ENCODE measurements at regions not wholly inside any gene's neighbourhood (a gene's known extent, or its start where the extent isn't known, plus 50 kb on each side); places are given as distances from the start of the nearest gene placed in this dataset.

DNA sequence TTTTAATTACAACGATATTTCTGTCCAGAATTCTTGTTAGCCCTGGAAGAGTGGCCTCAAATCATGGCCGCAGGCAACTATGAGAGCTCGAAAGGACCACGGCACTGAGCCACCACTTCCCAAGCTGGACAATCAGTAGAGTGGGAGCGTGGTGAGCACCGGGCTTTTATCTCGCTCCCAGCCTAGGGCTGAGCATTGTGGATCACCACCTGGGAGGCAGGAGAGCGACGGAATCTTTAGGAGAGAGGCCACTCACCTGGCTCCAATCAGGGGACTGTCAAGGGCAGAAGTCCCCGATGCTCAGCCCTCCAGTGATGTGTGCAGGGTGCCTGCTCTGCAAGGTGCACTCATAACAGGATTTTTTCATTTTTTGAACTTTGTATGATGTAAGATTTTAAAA is 377.1 kb upstream of the B3GAT1 start:
- Histone ChIP-seq H3K4me3 (no peak overlapping the region), H3K36me3 (no peaks in the 10 kb centered on the region), H3K4me1 (replicated peaks) (no peaks in the 10 kb centered on the region), H3K27me3 (replicated peaks; ENCODE audit: insufficient read depth) (no peaks in the 10 kb centered on the region), H3K27ac (no peak overlapping the region), H3K9me3 (no peaks in the 10 kb centered on the region)
- DNase-seq (ENCODE audit: low spot score), result no peak
- intact Hi-C loops (cut with DNase I), result no loop called here
- 88% methylated on average over 10 of the region's 10 CpGs for WGBS
- no peak for TF ChIP-seq POLR2AphosphoS5 (IDR thresholded peaks at IDR 0.05)
- no peak for TF ChIP-seq POLR2A (IDR thresholded peaks at IDR 0.05)
- TF ChIP-seq, protein P1, sequence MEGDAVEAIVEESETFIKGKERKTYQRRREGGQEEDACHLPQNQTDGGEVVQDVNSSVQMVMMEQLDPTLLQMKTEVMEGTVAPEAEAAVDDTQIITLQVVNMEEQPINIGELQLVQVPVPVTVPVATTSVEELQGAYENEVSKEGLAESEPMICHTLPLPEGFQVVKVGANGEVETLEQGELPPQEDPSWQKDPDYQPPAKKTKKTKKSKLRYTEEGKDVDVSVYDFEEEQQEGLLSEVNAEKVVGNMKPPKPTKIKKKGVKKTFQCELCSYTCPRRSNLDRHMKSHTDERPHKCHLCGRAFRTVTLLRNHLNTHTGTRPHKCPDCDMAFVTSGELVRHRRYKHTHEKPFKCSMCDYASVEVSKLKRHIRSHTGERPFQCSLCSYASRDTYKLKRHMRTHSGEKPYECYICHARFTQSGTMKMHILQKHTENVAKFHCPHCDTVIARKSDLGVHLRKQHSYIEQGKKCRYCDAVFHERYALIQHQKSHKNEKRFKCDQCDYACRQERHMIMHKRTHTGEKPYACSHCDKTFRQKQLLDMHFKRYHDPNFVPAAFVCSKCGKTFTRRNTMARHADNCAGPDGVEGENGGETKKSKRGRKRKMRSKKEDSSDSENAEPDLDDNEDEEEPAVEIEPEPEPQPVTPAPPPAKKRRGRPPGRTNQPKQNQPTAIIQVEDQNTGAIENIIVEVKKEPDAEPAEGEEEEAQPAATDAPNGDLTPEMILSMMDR (IDR thresholded peaks at IDR 0.05), result no peak

- H3K27me3 ChIP-seq (replicated peaks; ENCODE audit: insufficient read depth), result no peaks in the 10 kb centered on the region
- intact Hi-C loops (cut with DNase I), result no loop called here
- no peak overlapping the region for H3K4me3 ChIP-seq
- TF ChIP-seq POLR2AphosphoS5 (IDR thresholded peaks at IDR 0.05) (no peak), POLR2A (IDR thresholded peaks at IDR 0.05) (no peak)
- TF ChIP-seq, protein P1 (IDR thresholded peaks at IDR 0.05), result no peak
- no peaks in the 10 kb centered on the region for H3K9me3 ChIP-seq
- no peaks in the 10 kb centered on the region for H3K36me3 ChIP-seq
- no peaks in the 10 kb centered on the region for H3K4me1 ChIP-seq (replicated peaks)
- no peak for DNase-seq (ENCODE audit: low spot score)
- no peak overlapping the region for H3K27ac ChIP-seq
- WGBS, result 89% methylated on average over 6 of the region's 6 CpGs
Observed at GRCh38 chr11:134786636-134787035, 374.6 kb upstream of the B3GAT1 start.

GRCh38 chr11:134785660-134786284 is 373.7 kb upstream of the B3GAT1 start:
- no peak for DNase-seq (ENCODE audit: low spot score)
- 88% methylated on average over 14 of the region's 14 CpGs for WGBS
- Histone ChIP-seq H3K27me3 (replicated peaks; ENCODE audit: insufficient read depth) (no peaks in the 10 kb centered on the region), H3K36me3 (no peaks in the 10 kb centered on the region), H3K9me3 (no peaks in the 10 kb centered on the region), H3K27ac (no peak overlapping the region), H3K4me3 (no peak overlapping the region), H3K4me1 (replicated peaks) (no peaks in the 10 kb centered on the region)
- intact Hi-C loops (cut with DNase I), result no loop called here
- TF ChIP-seq, protein P1 (IDR thresholded peaks at IDR 0.05), result no peak
- no peak for TF ChIP-seq POLR2AphosphoS5 (IDR thresholded peaks at IDR 0.05)
- TF ChIP-seq POLR2A (IDR thresholded peaks at IDR 0.05), result no peak

DNA sequence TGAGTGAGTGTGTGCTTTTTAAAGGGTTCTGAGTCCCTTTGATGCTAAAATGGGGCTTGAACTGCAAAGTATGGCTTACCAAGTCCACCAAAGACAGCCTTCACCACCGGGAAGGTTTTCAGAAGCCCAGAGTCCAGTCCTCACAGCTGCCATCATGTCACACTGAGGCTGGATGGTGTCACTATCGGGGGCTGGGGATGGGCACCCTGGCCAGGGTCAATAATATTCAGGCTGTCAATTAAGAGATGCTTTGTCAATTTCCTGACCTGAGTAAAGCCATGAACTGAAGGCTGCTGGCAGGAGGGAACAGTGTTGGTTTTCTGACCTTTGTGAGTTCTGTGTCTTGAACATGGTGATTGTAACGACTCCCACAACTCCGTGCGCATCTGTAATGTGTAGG is 373.0 kb upstream of the B3GAT1 start:
- Histone ChIP-seq H3K36me3 (no peaks in the 10 kb centered on the region), H3K4me1 (replicated peaks) (no peaks in the 10 kb centered on the region), H3K9me3 (no peaks in the 10 kb centered on the region), H3K27me3 (replicated peaks; ENCODE audit: insufficient read depth) (no peaks in the 10 kb centered on the region), H3K4me3 (no peak overlapping the region), H3K27ac (no peak overlapping the region)
- intact Hi-C loops (cut with DNase I), result no loop called here
- 92% methylated on average over 5 of the region's 5 CpGs for WGBS
- TF ChIP-seq, protein P1 (IDR thresholded peaks at IDR 0.05), result no peak
- TF ChIP-seq POLR2A (IDR thresholded peaks at IDR 0.05), result no peak
- TF ChIP-seq POLR2AphosphoS5 (IDR thresholded peaks at IDR 0.05), result no peak
- no peak for DNase-seq (ENCODE audit: low spot score)

DNA sequence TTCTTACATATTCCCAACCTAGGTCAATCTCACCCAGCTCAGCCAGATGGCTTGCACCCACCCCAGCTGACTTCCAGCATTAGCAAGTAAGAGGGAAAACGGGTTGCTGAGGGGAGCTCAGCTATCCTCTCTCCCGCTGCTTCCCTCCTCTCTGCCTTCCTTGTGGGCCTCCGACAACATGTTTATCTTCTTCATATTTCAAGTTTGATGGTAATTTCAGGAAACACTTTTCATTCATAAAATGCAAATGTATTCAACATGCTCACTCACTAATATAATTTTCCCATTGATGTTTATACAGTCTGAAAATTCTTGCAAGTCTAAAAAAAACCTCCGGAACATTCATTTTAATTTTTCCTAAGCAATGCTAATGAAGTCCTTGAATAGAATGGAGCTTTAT is 372.5 kb upstream of the B3GAT1 start:
- H3K4me1 ChIP-seq (replicated peaks), result no peaks in the 10 kb centered on the region
- no peaks in the 10 kb centered on the region for H3K27me3 ChIP-seq (replicated peaks; ENCODE audit: insufficient read depth)
- no peak overlapping the region for H3K27ac ChIP-seq
- no peaks in the 10 kb centered on the region for H3K9me3 ChIP-seq
- DNase-seq (ENCODE audit: low spot score), result no peak
- H3K36me3 ChIP-seq, result no peaks in the 10 kb centered on the region
- TF ChIP-seq, protein P1 (IDR thresholded peaks at IDR 0.05), result no peak
- TF ChIP-seq POLR2AphosphoS5 (IDR thresholded peaks at IDR 0.05) (no peak), POLR2A (IDR thresholded peaks at IDR 0.05) (no peak)
- 73% methylated on average over 4 of the region's 4 CpGs for WGBS
- intact Hi-C loops (cut with DNase I), result no loop called here
- no peak overlapping the region for H3K4me3 ChIP-seq

Data from prostate gland (tissue), 2 donors.